ENCODE measurements at regions not wholly inside any gene's neighbourhood (a gene's known extent, or its start where the extent isn't known, plus 50 kb on each side); places are given as distances from the start of the nearest gene placed in this dataset.
"Not testable (repeated sequence)": the region's sequence is repeated elsewhere in the genome, so short reads cannot be mapped to it uniquely, and the experiment has no call there.

DNA sequence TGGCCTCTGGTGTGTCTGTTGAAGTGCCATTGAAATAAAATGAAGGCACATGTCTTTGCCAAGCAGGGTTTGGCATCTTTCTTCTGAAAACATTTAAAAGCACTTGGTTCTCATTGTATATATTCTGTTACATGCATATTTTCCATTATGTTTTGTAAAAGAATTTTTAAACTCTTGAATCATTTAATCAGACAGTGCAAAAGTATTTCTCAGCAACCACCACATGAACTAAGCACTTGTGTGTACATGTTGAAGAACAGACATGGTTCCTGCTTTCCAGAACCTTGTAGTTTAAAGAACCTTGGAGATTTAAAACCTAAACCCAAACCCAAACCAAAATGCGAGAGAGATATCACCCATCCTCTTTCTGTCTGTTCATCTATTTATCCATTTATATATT is 220.3 kb upstream of the GIMD1 start:
- no peak for DNase-seq

DNA sequence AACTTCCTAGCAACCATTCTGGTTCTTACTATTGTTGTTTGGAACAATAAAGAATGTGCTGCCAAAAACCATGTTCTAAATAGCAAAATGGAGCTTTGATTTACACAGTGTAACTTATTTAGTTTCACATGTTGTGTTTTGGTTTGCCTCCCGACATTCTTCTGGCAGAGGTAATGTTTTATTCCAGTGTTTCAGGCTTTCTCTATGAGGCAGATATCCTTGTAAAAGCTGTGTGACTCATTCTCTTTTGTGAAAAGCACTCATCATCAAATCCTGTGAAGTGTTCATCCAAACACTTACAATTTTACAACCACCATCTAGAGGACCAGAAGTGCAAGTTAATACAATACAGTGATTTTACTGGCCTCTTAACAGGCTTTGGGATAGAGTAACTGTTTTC is 219.0 kb upstream of the GIMD1 start:
- no peak for DNase-seq

DNA sequence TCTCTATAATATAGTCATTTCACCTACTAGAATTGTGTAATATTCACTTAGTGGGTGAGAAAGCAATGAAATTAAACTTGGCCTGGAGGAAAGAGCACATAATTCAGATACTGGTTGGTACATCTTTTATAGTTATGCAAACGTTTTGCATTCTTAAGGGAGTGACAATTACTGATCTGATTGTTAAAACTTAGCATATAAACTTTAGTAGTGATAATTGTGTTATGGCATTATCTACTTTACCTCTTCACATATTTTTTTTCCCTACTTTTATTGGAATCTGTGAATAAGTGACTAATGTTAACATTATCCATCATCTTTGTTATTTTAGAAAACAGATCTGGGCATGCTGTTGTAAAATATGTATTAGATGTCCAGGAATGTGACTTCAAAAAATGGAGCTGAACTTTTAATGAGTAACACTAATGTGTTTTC is 217.4 kb upstream of the GIMD1 start:
- no peak for DNase-seq

DNA sequence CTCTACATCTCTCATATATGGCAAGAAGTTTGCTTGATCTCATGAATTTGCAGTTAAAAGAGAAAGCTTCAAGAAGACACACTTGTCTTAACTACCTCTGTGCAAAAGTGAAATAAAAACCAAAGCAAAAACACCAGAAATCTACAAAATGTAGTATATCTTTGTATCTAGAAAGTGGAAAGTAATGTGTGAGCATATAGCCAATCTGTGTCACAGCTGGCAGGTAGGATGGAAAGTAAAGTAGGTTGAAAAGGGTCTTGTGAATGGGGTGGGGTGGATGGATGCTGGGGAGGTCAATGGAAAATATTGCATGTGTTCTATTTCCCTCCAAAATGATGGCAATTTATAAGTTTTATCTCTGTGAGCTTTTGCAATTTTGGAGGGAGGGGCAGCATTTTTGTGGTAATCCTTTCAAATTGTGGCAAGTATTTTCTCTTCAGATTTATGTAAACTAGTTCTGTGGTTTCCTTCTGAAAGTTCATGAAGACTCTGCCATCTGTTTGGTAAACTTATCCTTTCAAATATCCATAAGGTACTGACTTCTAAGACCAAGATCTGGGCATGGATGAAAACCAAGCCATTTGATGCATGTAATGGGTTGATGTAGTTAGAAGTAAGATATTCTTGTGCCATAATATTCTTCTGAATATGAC is 215.9 kb upstream of the GIMD1 start:
- DNase-seq, result no peak

DNA sequence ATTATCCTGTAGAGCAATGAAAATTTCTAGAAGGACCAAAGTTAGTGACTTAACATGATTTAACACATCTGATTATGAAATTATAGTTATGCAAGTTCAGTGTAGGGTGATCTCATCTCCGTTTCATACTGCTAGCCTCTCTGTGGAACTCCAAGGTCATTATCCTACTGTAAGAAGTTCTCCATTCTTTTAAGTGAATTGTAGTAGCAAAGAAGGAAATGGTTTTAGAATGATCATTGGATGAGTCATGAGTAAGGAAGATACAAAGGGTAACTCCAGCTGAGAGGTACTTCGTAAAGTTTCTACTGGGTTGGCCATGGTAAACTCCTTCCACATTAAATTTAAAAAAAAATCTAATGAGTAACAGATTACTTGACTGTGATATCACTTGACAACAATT is 215.0 kb upstream of the GIMD1 start:
- no peak for DNase-seq

DNA sequence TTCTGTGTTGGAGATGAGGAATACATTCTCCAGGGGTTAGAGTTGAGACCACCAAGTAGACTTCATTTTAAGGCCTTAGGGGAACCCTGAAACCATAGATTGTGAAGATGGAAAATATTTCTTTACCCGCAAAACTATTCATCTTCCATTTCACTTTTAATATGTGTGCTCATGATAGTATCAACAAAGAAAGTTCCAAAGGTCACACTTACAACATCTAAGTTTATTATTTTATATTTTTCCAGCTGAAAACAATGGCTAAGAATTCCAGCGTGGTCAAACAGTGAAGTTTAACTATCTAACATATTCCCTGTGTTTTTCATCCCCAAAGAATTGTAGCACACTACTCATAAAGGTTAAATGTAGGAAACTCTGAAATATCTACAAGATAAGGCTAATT is 214.5 kb upstream of the GIMD1 start:
- no peak for DNase-seq

DNA sequence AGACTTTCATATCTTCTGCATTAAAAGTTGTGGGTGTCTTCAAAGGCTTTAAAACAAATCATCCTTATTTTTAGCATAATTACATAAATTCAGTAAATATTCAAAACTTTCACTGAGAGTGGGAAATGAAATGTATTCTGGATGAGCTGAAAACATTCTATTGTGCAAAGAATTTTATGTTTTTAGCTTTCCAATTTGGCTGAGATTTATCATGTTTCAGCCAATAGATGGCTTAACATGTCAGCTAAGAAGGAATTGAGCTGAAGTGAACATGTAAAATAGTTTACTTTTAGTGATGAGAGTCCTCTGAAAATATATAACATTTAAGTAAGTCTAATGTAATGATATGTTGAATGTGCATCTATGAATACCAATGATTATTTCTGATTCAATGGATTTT is 213.5 kb upstream of the GIMD1 start:
- DNase-seq, result no peak

DNA sequence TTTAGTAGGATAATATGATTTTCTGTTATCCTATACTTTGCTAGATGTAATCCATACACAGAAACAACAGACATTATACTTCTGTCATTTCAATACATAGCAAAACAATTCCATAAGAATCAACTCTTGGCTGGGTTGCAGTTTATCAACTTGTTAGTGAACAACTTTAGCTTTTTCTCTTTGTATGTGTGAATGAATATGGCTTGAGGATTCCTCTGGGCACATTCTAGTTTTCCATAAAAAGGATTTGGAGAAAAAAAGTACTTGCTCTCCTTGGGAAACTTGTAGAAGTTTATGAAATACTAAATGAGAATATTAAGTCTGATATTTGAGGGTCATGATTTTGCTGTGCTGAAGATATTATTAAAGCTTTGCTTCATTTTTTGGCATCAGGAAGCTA is 210.7 kb upstream of the GIMD1 start:
- DNase-seq, result no peak

DNA sequence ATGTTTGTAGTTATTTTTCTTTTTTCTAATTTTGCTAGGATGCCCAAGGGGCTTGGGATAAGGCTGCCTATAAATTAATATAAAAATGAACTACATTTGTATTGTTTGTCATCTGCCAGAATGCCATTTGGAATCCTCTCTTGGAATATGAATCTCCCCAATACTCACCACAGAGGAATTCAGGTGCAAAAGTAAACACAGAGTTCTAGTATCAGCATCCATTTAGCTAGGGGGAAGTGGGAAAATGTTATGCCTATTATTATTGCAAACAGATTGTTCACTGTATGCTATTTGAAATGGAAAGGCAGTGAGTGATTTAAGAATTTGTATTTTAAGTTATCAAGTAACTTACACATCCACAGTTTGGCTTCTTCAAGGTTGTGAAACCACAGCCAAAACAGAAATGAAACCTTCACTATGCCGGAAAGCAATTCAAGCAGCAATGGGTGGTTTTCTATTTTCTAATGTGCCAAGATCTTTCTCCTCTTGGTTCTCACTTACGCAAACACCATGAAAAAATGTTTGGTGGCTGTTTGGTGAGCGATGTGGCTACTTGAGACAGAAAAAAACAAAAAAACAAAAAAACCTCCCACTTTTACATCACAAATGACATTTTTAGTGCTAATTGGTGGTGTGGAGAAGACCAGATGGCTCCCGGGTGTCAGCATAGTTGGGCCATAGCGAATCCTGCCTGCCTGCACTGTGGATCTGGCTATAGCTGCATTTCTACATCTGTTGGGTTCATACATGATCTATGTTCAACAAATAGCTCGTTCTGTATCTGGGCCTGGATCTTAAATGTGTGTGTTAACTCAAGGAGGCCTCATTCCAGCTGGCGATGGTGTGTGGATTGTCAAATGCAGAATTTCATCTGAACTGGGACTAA is 200.8 kb upstream of the GIMD1 start:
- DNase-seq, result no peak

DNA sequence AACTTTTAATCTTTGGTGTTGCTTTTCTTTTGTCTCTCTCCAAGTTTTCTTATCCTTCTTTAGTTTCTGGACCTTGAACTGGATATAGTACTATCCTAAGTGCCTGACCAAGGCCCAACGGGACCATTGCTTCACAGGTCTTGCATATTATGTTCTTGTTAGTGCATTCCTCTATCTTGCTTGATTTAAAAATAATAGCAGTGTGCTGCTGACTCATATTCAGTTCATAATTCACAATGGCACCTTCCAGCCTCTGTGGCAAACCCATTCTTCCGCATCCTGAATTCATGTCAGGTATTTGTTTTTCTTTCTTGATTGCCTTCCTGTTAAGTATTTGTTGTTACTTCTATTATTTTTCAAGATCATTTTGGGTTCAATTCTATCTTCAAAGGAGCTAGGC is 197.1 kb upstream of the GIMD1 start:
- DNase-seq, result no peak

DNA sequence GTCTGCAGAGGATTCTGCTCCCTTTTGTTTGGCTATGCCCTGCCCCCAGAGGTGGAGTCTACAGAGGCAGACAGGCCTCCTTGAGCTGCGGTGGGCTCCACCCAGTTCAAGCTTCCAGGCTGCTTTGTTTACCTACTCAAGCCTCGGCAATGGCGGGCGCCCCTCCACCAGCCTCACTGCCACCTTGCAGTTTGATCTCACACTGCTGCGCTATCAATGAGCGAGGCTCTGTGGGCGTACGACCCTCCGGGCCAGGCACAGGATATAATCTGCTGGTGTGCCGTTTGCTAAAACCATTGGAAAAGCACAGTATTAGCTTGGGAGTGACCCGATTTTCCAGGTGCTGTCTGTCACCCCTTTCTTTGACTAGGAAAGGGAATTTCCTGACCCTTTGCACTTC is 195.1 kb upstream of the GIMD1 start:
- not testable (repeated sequence) for DNase-seq

DNA sequence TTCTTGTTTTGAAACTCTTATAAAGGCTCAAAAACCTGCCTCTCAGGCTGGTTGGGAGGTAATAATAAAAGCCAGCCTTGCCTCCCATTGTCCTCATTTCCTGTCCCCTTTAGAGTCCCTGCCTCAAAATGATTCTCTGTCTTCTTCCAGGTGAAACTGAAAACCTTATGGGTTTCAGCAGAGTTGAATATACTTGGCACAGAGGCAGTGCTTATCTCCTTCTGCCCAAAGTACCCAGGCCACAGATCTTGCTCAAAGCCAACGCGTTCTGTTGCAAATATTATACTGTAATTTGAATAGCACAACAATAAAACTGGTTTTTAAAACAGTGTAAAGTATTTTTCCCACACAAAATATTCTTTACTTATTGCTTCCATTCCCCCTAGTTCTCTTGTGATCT is 183.1 kb upstream of the GIMD1 start:
- no peak for DNase-seq

DNA sequence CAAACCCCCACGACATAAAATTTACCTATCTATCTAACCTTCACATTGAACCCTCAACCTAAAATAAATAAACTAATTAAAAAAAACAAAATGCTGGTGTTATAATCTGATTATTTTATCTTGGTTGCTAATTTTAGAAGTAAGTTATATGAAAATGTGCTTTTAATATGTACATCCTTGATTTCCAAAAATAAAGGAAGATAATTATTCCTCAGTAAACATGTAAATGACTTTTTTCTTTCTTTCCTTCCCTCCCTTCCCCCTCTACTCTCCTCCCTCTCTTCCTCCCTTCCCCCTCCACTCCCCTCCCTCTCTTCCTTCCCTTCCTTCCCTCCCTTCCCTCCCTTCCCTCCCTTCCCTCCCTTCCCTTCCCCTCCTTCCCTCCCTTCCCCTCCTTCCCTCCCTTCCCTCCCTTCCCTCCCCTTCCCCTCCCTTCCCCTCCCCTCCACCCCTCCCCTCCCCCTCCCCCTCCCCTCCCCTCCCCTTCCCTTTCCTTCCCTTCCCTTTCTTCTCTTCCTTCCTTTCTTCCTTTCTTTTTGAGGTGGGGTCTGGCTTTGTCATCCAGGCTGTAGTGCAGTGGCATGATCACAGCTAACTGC is 180.0 kb upstream of the GIMD1 start:
- no peak for DNase-seq

DNA sequence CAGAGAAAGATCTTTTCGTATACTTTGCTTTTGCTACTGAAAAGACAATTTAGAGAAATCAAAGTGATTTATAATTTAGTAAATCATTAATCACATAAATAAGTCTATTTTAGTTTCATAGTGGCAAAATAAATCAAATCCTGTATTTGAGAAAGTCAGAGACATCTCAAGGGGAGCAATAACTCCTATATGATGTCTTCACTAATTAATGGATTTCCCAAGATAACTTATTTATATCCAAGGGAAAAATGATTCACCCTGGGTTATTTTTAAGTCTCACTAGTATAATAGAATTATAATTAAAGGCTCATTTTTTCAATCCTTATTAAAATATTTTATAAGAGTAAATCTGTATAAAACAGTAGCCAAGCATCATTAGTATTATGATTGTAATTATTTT is 177.8 kb upstream of the GIMD1 start:
- no peak for DNase-seq

DNA sequence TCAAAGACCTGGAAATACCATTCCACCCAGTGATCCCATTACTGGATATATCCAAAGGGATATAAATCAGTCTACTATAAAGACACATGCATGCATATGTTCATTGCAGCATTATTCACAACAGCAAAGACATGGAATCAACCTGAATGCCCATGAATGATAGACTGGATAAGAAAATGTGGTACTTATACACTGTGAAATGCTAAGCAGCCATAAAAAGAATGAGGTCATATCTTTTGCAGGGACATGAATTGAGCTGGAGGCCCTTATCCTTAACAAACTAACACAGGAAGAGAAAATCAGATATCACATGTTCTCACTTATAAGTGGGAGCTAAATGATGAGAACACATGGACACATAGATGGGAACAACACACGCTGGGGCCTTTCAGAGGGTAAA is 174.0 kb upstream of the GIMD1 start:
- not testable (repeated sequence) for DNase-seq

DNA sequence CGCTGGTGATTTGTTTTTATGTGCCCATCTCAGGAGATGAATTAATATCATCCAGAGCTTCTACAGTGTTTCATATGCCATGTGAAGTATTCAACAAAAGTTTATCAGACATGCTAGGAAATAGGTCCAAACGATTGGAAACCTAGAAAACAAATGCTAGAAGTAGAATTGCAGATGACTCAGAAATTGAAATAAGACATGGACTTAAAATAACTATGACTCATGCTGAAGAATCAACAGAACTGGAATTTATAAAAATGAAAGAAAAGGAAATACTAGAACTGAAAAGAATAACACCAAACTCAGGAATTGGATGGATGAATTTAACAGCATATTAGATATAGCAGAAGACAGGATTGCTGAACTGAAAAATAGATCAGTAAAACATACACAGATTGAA is 172.7 kb upstream of the GIMD1 start:
- no peak for DNase-seq

DNA sequence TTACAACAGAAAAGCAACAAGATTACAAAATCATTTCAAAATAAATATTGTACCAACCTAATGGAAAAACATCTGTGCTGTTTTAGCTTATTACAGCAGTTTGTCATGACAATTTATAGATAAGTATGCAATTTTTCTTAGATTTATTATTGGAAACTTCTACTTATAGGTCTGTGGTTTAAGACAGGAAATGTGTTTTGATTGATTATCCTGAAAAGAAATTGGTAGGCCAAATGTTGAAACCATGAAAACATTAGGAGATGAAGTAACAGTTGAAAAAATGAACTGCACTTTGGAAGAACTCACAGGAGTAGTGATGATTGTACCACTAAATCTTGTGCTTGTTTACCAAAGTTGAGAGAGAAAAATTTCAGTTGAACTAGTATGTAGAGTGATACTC is 162.2 kb upstream of the GIMD1 start:
- no peak for DNase-seq

DNA sequence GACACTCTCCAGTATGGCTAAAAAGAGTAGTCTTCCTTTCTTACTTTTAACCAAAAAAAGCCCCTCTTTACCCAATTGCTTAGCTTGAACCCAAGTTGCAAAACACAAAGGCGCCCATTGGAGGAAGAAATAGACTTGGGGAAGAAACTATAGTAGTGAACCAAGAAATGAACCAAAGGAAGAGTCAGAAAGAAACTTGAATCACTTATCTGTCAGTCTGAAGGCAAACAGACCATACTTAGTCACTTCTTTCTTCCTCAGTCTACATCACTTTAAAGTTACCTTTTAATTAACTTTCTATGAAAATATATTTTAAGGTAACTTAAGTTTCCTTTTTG is 161.4 kb upstream of the GIMD1 start:
- no peak for DNase-seq

DNA sequence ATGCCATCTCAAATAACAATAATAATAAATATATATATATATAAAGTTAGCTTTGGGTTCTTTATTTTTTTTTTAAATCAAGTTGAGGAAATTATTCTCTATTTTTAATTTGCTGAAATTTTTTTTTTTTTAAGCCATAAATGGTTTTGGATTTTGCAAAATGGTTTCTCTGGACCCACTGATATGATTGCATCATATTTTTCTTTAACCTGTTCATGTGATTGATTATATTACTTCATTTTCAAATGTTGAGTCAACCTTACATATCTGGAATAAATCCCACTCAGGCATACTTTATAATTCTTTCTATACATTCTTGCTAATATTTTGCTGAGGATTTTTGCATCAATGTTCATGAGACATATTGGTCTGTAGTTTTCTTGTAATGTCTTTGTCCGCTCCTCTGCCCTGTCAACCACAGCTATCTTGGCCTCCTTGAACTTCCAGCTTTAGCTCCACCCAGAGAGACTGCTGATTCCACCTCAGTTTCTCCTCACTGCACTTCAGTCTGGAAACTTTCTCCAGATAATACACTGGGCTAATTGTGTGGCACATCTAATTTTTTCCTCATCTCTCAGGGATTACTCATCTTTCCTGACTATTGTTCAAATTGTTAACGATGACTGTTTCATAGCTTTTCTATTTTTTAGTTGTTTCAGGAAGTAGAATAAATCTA is 160.9 kb upstream of the GIMD1 start:
- no peak for DNase-seq

DNA sequence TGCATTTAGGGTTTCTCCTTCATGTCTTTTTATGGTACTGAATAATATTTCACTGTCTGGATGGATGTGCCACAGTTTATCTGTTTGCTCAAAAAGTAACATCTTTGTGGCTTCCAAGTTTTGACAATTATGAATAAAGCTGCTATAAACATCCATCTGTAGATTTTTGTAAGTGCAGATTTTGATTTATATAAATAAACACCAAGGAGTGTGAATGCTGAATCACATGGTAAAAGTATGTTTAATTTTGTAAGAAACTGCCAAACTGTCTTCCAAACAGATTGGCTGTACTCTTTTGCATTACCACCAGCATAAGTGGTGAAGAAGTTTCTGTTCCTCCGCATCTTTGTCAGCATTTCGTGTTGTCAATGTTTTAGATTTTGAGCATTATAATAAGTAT is 158.7 kb upstream of the GIMD1 start:
- no peak for DNase-seq

DNA sequence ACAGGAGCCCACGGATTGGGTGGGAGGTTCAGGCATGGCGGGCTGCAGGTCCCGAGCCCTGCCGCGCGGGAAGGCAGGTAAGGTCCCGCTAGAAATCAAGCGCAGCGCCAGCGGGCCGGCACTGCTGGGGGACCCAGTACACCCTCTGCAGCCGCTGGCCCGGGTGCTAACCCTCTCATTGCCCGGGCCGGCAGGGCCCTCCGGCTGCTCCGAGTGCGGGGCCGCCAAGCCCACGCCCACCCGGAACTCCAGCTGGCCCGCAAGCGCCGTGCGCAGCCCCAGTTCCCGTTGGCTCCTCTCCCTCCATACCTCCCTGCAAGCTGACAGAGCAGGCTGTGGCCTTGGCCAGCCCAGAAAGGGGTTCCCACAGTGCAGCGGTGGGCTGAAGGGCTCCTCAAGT is 156.8 kb upstream of the GIMD1 start:
- DNase-seq, result not testable (repeated sequence)

DNA sequence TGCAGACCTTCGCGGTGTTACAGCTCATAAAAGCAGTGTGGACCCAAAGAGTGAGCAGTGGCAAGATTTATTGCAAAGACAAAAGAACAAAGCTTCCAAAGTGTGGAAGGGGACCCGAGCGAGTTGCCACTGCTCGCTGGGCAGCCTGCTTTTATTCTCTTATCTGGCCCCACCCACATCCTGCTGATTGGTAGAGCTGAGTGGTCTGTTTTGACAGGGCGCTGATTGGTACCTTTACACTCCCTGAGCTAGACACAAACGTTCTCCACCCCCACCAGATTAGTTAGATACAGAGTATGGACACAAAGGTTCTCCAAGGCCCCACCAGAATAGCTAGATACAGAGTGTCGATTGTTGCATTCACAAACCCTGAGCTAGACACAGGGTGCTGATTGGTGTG is 156.2 kb upstream of the GIMD1 start:
- DNase-seq, result not testable (repeated sequence)

DNA sequence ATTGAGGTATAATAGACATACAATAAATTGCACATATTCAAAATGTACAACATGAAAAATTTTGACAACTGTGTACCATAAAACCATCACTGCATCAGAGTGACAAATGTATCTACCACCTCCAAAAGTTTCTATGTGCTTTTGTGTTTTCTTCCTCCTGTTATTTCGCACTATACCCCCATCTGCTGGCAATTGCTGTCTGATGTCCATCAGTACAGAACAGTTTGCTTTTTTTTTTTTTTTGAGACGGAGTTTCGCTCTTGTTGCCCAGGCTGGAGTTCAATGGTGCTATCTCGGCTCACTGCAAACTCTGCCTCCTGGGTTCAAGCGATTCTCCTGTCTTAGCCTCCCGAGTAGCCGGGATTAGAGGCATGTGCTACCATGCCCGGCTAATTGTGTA is 154.3 kb upstream of the GIMD1 start:
- DNase-seq, result no peak

DNA sequence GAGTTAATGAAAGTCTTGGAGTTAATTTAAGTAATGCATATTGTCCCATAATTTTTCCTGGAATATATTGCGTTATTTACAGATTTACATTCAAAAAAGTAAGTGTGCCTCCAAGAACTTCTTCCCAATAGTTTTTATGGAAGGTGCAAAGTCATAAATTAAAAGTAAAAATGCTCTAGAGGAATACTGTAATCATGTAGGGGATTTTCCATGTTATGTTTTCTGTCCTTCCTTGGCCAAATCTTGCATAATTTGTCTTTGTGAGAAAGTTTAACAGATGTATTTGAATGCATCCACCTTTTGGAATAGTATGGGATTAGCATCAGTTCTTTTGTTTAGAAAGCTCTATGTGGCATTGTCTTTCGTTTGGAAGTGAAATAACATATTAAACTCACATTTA is 144.1 kb upstream of the GIMD1 start:
- no peak for DNase-seq
